PC-3 (cell line): ENCODE measurements at regions not wholly inside any gene's neighbourhood (a gene's known extent, or its start where the extent isn't known, plus 50 kb on each side); places are given as distances from the start of the nearest gene placed in this dataset.

ENCODE experiments used
- ATAC-seq: fragments of 200-7000 bp; cut with Tn5 transposase; 2 replicates; pipeline ENCODE4 v1.9.1; 2020; ENCODE audit warnings: mild to moderate bottlenecking, moderate library complexity
- BruUV-seq: library from RNA; stranded (reverse); fragments of 400-500 nt; replicated peaks from 2 replicates; lab custom pipeline; 2021; lab: Mats Ljungman, UMichigan
- CTCF ChIA-PET: fragments of 300-600 bp; sonication (Branson Sonifier 250); formaldehyde crosslinking; loops from one replicate; lab custom pipeline; 2022; ENCODE audit warnings: antibody characterized with exemption; lab: Charles Lee
- POLR2A ChIA-PET: fragments of 300-600 bp; sonication (Branson Sonifier 250); formaldehyde crosslinking; loops from one replicate; lab custom pipeline; 2022; ENCODE audit warnings: antibody characterized with exemption; ENCODE audit not compliant: unreplicated experiment; lab: Charles Lee
- DNase-seq: peaks from one replicate; pipeline ENCODE4 v3.0.0-alpha.2; 2015
- H2AFZ ChIP-seq: fragments of 300-600 bp; sonication (generic); 2 replicates; pipeline ENCODE4 v1.6.0; 2016; ENCODE audit warnings: antibody characterized with exemption, low read length
- H3F3A ChIP-seq: fragments of 300-600 bp; sonication (generic); one replicate; pipeline ENCODE4 v1.6.0; 2017; ENCODE audit warnings: antibody characterized with exemption, low read length, control low read depth, mild to moderate bottlenecking; ENCODE audit not compliant: unreplicated experiment
- H3K27ac ChIP-seq: fragments of 300-600 bp; sonication (generic); 2 replicates; pipeline ENCODE4 v1.5.1; 2016; ENCODE audit warnings: mild to moderate bottlenecking, low read length
- H3K27me3 ChIP-seq: fragments of 300-600 bp; sonication (generic); 2 replicates; pipeline ENCODE4 v1.6.1; 2016; ENCODE audit warnings: low read length, mixed read lengths
- H3K36me3 ChIP-seq: fragments of 300-600 bp; sonication (generic); 2 replicates; pipeline ENCODE4 v1.6.1; 2016; ENCODE audit warnings: low read depth, mixed run types, low read length, mixed read lengths
- H3K4me1 ChIP-seq: fragments of 300-600 bp; sonication (generic); 2 replicates; pipeline ENCODE4 v1.5.1; 2016; ENCODE audit warnings: low read length; ENCODE audit not compliant: insufficient read depth
- H3K4me2 ChIP-seq: fragments of 300-600 bp; sonication (generic); 2 replicates; pipeline ENCODE4 v1.6.0; 2016; ENCODE audit warnings: low read length
- H3K4me3 ChIP-seq: fragments of 300-600 bp; sonication (generic); 2 replicates; pipeline ENCODE4 v1.5.1; 2016; ENCODE audit warnings: mild to moderate bottlenecking, low read length, mixed read lengths
- H3K79me2 ChIP-seq: fragments of 300-600 bp; sonication (generic); 2 replicates; pipeline ENCODE4 v1.6.1; 2017; ENCODE audit warnings: low read length, mixed read lengths
- H3K9ac ChIP-seq: fragments of 300-600 bp; sonication (generic); 2 replicates; pipeline ENCODE4 v1.6.0; 2016; ENCODE audit warnings: mild to moderate bottlenecking, low read length
- H3K9me2 ChIP-seq: fragments of 300-600 bp; sonication (generic); replicated peaks from 2 replicates; pipeline ENCODE4 v1.6.1; 2016; ENCODE audit warnings: mixed run types, low read length, mixed read lengths
- H3K9me3 ChIP-seq: fragments of 300-600 bp; sonication (generic); 2 replicates; pipeline ENCODE4 v1.6.1; 2016; ENCODE audit warnings: low read length, mixed read lengths
- H4K20me1 ChIP-seq: fragments of 300-600 bp; sonication (generic); 2 replicates; pipeline ENCODE4 v1.6.1; 2016; ENCODE audit warnings: low read length, mixed read lengths
- CTCF ChIP-seq: fragments of 300-600 bp; sonication (generic); conservative IDR thresholded peaks from 2 replicates; pipeline ENCODE4 v1.5.1; 2017; ENCODE audit warnings: antibody characterized with exemption, low read depth, mild to moderate bottlenecking, low read length
- EZH2 ChIP-seq: fragments of 300-600 bp; sonication (generic); IDR thresholded peaks from one replicate; pipeline ENCODE4 v1.6.1; 2017; ENCODE audit warnings: antibody characterized with exemption, mild to moderate bottlenecking, low read length; ENCODE audit not compliant: unreplicated experiment
- EZH2phosphoT487 ChIP-seq: fragments of 300-600 bp; sonication (generic); IDR thresholded peaks from 2 replicates; pipeline ENCODE4 v1.6.1; 2018; ENCODE audit warnings: mild to moderate bottlenecking, antibody characterized with exemption, low read length, borderline replicate concordance
- intact Hi-C: fragments of 100-400 bp; cut with micrococcal nuclease; formaldehyde crosslinking; loops from 2 replicates; pipeline ENCODE4 v1.9.0; 2023

GRCh38 chr3:72463083-72463482 is 385.2 kb downstream of the SHQ1 start:
- Histone ChIP-seq H3K4me3 (no peak overlapping the region), H3K36me3 (no peaks in the 10 kb centered on the region), H2AFZ (no peak overlapping the region), H3K4me2 (no peak overlapping the region), H4K20me1 (no peaks in the 10 kb centered on the region), H3K9me2 (no peaks in the 10 kb centered on the region), H3K9me3 (no peaks in the 10 kb centered on the region), H3F3A (no peaks in the 10 kb centered on the region), H3K79me2 (no peaks in the 10 kb centered on the region), H3K4me1 (peaks cover 10% of the 10 kb centered on the region), H3K27ac (no peak overlapping the region), H3K27me3 (peaks cover 5% of the 10 kb centered on the region; the same call in 1 of the 2 replicates), H3K9ac (no peak overlapping the region)
- ChIA-PET CTCF (no interaction called here), POLR2A (no interaction called here)
- ATAC-seq (no peak), DNase-seq (no peak)
- TF ChIP-seq EZH2phosphoT487: no peak
- intact Hi-C loops: no loop called here
- no TSS peak for BruUV-seq

- POLR2A ChIA-PET: no interaction called here
- DNase-seq (no peak), ATAC-seq (no peak)
- no peak overlapping the region for H3K4me2 ChIP-seq
- intact Hi-C loops: no loop called here
- no peaks in the 10 kb centered on the region for H3F3A ChIP-seq
- no peak overlapping the region for H3K4me3 ChIP-seq
- no peak overlapping the region for H3K27ac ChIP-seq
- no peaks in the 10 kb centered on the region for H4K20me1 ChIP-seq
- no peak for TF ChIP-seq EZH2phosphoT487
- TF ChIP-seq EZH2: no peak
- TF ChIP-seq CTCF: no peak
- H3K79me2 ChIP-seq: no peaks in the 10 kb centered on the region
- H3K9me3 ChIP-seq: no peaks in the 10 kb centered on the region
- H2AFZ ChIP-seq: no peak overlapping the region
- H3K27me3 ChIP-seq: peaks cover 5% of the 10 kb centered on the region; the same call in 1 of the 2 replicates
- no peaks in the 10 kb centered on the region for H3K9me2 ChIP-seq
- BruUV-seq: no TSS peak
- H3K36me3 ChIP-seq: no peaks in the 10 kb centered on the region
- no peak overlapping the region for H3K9ac ChIP-seq
- CTCF ChIA-PET: no interaction called here
- peaks cover 13% of the 10 kb centered on the region for H3K4me1 ChIP-seq
Observed at GRCh38 chr3:72462595-72463011, 385.6 kb downstream of the SHQ1 start.

- H3K9ac ChIP-seq: no peak overlapping the region
- H3K36me3 ChIP-seq: no peaks in the 10 kb centered on the region
- CTCF ChIA-PET: no interaction called here
- no peak for TF ChIP-seq EZH2
- TF ChIP-seq EZH2phosphoT487: no peak
- no peak for TF ChIP-seq CTCF
- DNase-seq: no peak
- no peaks in the 10 kb centered on the region for H4K20me1 ChIP-seq
- no peaks in the 10 kb centered on the region for H3K9me2 ChIP-seq
- no peaks in the 10 kb centered on the region for H3F3A ChIP-seq
- intact Hi-C loops: no loop called here
- no peak overlapping the region for H3K4me2 ChIP-seq
- H3K4me3 ChIP-seq: no peak overlapping the region
- peaks cover 1% of the 10 kb centered on the region; the same call in 1 of the 2 replicates for H3K27me3 ChIP-seq
- peaks cover 13% of the 10 kb centered on the region for H3K4me1 ChIP-seq
- H3K9me3 ChIP-seq: no peaks in the 10 kb centered on the region
- POLR2A ChIA-PET: no interaction called here
- H2AFZ ChIP-seq: no peak overlapping the region
- no TSS peak for BruUV-seq
- H3K79me2 ChIP-seq: no peaks in the 10 kb centered on the region
- no peak for ATAC-seq
- no peak overlapping the region for H3K27ac ChIP-seq
Observed at GRCh38 chr3:72461787-72462186, 386.5 kb downstream of the SHQ1 start.
